Sciatic nerve (tissue), 2 donors: ENCODE measurements at regions not wholly inside any gene's neighbourhood (a gene's known extent, or its start where the extent isn't known, plus 50 kb on each side); places are given as distances from the start of the nearest gene placed in this dataset.

Source experiments
- ATAC-seq: fragments of 200-7000 bp; cut with Tn5 transposase; one replicate; pipeline ENCODE4 v1.9.1; 2020; ENCODE audit warnings: mild to moderate bottlenecking, moderate library complexity
- DNase-seq: peaks from one replicate; pipeline ENCODE4 v3.0.0-alpha.2; 2020; ENCODE audit warnings: low spot score
- intact Hi-C: fragments of 100-400 bp; cut with DNase I; formaldehyde crosslinking; loops from one replicate; pipeline ENCODE4 v1.14.2; 2022
- donor health status: DM: no; HTN: no; CAD: no.
- donor health status: DM: no; HTN: no; CAD: no.

DNA sequence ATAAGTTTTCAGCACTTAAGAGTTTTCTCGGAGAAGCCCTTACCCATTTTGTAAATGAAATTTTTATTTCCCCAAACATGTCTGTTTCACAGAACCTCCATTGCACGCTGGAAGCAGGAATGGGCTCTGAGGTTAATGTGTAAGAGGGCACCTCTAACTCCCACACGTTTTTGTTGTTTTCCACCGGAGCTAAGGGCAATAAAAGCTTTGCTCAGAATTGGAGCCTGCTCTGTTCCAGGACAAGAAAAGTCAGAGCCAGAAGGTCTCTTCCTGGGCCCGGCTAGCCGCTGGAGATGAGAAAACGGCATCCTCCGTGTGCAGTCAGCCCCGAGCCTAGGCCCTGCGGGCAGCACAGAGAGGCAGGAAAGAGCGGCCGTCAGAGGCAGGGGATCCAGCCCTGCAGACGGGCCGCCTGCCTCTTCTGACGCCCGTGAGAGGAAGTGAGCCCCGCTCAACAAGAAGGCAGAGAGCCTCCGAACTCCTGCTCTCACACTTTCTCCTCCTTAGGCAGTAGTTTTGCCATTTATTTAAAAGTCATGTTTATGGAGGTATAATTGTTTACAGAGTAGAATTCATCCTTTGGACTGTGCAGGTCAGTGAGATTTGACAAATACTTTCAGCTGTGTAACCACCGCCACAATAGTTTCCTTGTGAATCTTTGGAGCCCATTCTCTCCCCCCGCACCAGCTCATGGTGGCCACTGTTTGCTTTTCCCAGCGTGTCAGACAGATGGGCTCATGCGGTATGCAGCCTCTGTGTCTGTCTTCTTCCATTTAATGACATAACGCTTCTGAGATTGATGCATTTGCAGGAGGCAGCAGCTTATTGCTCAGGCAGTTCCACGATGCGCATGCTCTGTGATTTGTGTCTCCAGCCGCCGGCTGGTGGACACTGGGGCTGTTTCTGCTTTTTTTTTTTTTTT is 117.3 kb downstream of the GALR1 start:
- ATAC-seq (peak; percentile 88), DNase-seq (peak; percentile 71)
- intact Hi-C loops: no loop called here

DNA sequence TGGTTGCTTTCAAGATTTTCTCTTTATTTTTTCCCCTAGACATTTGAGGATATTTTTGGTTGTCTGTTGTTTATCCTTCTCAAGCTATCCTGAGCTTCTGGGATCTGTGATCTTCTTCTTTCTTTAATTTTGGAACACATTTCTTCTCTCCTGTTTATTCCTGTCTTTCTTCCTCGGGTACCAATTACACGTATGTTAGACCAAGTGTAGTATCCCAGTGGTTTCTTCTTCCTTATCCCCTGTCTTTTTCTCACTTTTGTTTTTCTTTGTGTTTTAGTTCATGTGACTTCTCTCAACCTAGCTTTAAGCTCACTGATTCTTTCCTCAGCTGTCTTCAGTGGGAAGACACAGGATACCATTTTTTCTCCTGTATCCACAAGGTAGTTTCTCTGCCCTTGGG is 120.0 kb downstream of the GALR1 start:
- intact Hi-C loops: no loop called here
- ATAC-seq (no peak), DNase-seq (no peak)

DNA sequence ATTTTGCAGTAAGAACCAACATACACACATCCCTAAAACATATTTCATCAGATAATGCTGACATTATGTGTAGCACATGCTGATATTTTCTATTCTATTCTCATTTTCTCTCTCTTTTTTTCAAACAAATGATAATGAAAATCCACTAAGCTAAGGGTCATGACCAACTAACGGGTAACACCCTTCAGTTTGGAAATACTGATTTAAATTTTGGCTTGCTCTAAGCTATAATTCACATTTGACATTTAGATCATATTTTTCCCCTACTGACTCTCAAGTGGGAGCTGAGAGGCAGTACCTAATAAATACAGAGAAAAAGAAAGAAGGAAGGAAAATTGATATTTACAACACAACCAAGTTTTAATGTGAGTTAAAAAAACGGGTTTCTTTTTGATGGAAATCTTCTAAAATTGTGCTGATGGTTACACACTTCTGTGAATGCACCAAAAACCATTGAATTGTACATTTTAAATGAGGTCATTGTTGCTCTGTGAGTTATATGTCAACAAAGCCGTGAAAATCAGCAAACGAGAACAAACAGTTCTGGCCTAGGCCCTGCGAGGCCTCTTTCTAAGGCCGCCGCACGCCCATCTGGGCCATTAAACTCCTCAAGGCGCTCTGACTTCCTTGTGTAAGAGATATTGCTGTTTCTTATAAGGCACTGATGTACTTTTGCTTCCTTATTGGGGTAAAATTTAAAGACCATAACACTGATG is 124.2 kb downstream of the GALR1 start:
- no peak for DNase-seq
- ATAC-seq: peak; percentile 91
- intact Hi-C loops: no loop called here

- intact Hi-C loops: no loop called here
- ATAC-seq (peak; percentile 61), DNase-seq (no peak)
These were observed 124.8 kb downstream of the GALR1 start for GRCh38 chr18:77374446-77374805.

DNA sequence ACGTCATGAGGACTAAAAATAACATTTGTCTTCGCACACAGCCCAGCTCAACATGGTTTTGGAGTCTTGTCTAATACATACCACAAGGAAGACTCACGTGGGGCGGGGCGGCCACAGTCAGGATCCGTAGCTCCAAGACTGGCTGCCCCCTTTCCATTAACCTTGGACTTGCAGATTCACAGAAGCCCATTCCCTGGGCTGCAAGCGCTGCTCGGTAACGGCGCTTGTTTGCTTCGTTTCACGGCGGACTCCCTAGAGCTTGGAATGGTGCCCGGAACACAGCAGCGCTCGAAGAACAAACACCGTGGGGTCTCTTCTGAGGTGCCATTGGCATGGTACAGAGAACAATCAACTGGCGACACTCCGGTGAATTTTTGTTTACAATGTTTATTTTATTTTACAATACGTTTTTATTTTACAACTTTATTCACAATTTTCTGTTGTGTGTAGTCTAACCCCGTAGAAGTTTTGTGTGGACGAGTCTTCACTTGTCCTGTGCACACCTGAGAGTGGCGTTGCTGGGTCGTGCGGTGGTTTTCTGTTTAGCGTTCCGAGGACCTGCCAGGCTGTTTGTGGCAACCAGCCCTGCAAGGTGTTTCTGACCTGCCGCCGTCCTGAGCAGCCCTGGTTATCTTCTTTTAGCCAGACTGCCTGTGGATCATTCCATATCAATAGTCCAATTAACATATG is 126.5 kb downstream of the GALR1 start:
- intact Hi-C loops: no loop called here
- ATAC-seq: no peak
- no peak for DNase-seq

GRCh38 chr18:77376733-77377094 is 127.1 kb downstream of the GALR1 start:
- intact Hi-C loops: no loop called here

DNA sequence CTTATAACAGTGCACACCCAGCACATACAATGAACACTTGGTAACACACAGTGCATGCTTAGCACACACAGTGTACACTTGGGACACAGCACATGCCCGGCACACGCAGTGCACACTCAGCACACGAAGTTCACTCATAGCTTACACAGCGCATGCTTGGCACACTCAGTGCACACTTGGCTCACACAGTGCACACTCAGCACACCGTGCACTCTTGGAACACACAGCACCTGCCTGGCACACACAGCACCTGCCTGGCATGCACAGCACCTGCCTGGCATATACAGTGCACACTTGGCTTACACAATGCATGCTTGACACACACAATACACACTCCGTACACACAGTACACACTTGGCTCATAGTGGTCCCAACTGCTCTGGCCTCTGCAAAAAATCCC is 128.2 kb downstream of the GALR1 start:
- ATAC-seq: no peak
- intact Hi-C loops: no loop called here
- no peak for DNase-seq

More at GRCh38 chr18:77376733-77377094, 127.1 kb downstream of the GALR1 start:
- DNase-seq (no peak), ATAC-seq (no peak)

- ATAC-seq (no peak), DNase-seq (no peak)
- intact Hi-C loops: no loop called here
These were observed 130.4 kb downstream of the GALR1 start for GRCh38 chr18:77379976-77380509.

DNA sequence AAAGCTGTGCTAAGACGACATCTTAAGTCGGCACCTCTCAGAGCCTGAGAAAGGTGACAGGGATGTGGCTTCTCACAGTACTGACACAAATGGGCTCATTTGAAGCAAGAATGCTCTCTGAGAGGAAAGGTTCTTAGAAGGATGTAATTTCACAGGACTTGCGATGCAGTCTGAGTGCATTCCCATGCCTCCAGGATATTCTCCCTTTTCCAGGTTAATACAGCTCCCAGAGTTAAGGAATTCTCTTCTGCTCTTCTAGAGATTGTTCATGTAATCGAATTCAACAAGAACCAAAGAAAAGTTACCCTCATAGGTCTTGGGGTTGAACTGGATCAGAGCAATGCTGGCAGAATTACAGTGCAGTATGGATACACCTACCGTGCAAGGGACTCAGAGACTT is 131.0 kb downstream of the GALR1 start:
- intact Hi-C loops: no loop called here
- ATAC-seq: no peak
- DNase-seq: no peak

DNA sequence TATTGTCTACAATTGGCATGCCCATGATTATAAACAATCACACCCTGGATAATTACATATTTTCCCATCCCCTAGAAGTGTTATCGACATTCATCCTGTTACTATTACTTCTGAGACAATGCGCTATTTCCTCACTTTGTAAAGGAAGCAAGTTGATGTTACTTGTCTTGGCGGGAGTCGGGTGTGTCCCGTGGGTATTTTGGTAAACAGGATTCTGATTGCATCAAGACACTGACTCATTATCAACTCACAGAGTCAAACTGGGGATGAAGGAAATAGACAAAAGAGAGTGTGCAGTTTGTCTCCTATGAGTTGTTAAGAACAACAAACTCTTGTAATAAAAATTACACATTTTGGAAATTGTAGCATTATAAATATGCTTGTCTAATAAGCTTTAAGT is 142.7 kb downstream of the GALR1 start:
- DNase-seq: no peak
- no peak for ATAC-seq
- intact Hi-C loops: loop anchor here (5.0 kb wide), 1 partner anchor 1865 kb away; no protein-coding TSS in a partner anchor

DNA sequence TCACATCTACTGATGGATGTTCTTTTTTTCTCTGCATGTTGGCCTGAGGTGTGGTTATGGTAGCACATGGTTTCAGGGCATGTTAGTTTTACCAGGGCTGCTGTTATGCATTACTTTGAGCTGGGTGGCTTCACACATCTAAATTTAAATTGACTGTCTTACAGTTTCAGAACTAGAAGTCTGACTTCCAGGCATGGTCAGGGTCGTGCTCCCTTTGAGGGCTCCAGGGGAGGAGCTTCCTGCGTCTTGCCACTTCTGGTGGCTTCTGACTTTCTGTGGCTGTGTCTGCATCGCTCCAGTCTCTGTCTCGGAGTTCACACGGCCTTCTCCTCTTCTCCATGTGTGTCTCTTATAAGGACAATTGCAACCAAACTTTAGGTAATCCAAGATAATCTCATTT is 143.9 kb downstream of the GALR1 start:
- intact Hi-C loops: loop anchor here (5.0 kb wide), 1 partner anchor 1866 kb away; no protein-coding TSS in a partner anchor

DNA sequence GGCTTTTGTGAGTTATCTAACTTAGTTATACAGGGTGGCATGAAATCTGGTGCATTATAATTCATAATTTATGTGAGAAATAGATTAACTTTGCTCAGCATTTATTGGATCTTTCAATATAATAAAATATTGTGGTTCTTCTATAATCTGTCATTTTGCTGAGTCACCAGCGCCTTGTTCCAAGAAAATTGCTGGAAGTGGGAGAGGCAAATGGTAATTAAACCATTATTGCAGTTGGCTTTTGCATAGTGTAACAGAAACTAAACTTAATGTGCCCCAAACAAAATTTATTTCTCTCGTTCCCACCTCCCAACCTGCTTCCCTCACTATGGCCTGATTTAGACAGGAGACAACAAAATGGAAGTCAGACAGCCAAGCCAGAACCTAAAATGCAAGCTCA is 146.3 kb downstream of the GALR1 start:
- no peak for DNase-seq
- intact Hi-C loops: no loop called here
- no peak for ATAC-seq

More for the DNA sequence above, 143.9 kb downstream of the GALR1 start:
- DNase-seq (no peak), ATAC-seq (no peak)

DNA sequence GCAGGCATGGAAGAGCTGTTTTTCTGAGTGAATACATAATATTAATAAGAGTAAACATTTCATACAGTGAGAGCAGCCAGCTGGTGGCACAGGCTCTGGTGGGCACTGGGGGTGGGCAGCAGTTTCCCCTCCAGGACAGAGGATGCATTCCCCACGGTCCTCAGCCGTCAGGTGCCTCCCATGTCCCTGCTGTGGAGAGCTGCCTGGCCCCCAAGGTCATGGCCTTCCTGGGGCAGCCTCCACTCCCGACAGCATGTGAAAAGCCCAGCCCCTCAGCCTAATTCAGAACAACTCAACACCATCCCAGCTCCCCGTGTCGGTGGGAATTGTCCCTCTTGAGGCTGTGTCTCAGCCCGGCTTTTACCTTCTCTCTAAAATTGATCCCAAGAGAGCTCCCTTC is 147.4 kb downstream of the GALR1 start:
- no peak for ATAC-seq
- intact Hi-C loops: no loop called here
- no peak for DNase-seq

- no peak for ATAC-seq
- intact Hi-C loops: no loop called here
- no peak for DNase-seq
These were observed 148.0 kb downstream of the GALR1 start for GRCh38 chr18:77397617-77398016.

DNA sequence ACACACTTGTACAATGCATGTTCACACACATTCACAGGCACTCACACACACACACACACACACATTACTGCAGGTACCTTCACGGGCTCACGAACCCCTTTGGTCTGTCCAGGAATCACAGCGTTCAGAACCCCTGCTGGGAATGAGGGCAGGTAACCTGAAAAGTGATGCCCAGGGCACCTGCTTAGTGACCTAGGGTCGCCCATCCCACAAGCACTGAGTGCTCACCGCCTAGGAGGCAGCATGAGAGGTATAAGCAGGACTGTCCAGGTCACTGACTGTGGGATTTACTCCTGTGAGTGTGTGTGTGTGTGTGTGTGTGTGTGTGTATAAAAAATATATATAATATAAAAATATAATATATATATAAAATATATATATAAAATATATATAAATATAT is 150.9 kb downstream of the GALR1 start:
- intact Hi-C loops: no loop called here
- ATAC-seq (no peak), DNase-seq (no peak)

GRCh38 chr18:77401173-77401572 is 151.5 kb downstream of the GALR1 start:
- no peak for ATAC-seq
- intact Hi-C loops: no loop called here
- no peak for DNase-seq

- ATAC-seq (no peak), DNase-seq (no peak)
- intact Hi-C loops: no loop called here
These were observed 154.4 kb downstream of the GALR1 start for GRCh38 chr18:77403969-77404535.

GRCh38 chr18:77405096-77405495 is 155.4 kb downstream of the GALR1 start:
- DNase-seq (no peak), ATAC-seq (no peak)
- intact Hi-C loops: no loop called here

GRCh38 chr18:77407733-77408132 is 158.1 kb downstream of the GALR1 start:
- DNase-seq (no peak), ATAC-seq (no peak)

More at GRCh38 chr18:77407733-77408132, 158.1 kb downstream of the GALR1 start:
- intact Hi-C loops: no loop called here
